SK-N-SH treated with all-trans-retinoic acid at 6 μM for 48 hours (cell line): ENCODE measurements at regions not wholly inside any gene's neighbourhood (a gene's known extent, or its start where the extent isn't known, plus 50 kb on each side); places are given as distances from the start of the nearest gene placed in this dataset.

Source experiments
- OSR1 ChIP-seq: fragments of 250-450 bp; sonication (Bioruptor Pico); IDR thresholded peaks from 2 replicates; pipeline ENCODE4 v1.8.0; 2022; ENCODE audit warnings: moderate library complexity, mild to moderate bottlenecking, inconsistent platforms
- PATZ1 ChIP-seq: fragments of 250-450 bp; sonication (Bioruptor Pico); IDR thresholded peaks from 2 replicates; pipeline ENCODE4 v1.8.0; 2020; ENCODE audit warnings: mild to moderate bottlenecking, moderate library complexity, borderline replicate concordance
- RARB ChIP-seq: fragments of 250-450 bp; sonication (Bioruptor Pico); IDR thresholded peaks from 2 replicates; pipeline ENCODE4 v1.8.0; 2021; ENCODE audit warnings: mild to moderate bottlenecking, moderate library complexity
- TSHZ2 ChIP-seq: fragments of 250-450 bp; sonication (Bioruptor Pico); IDR thresholded peaks from 2 replicates; pipeline ENCODE4 v1.5.0; 2020; ENCODE audit warnings: mild to moderate bottlenecking, moderate library complexity
- ZFP30 ChIP-seq: fragments of 450-650 bp; formaldehyde crosslinking; IDR thresholded peaks from 2 replicates; pipeline ENCODE4 v1.5.0; 2022; ENCODE audit warnings: mild to moderate bottlenecking, moderate library complexity

GRCh38 chr3:168422843-168423242 is 327.1 kb upstream of the GOLIM4 start:
- no peak for TF ChIP-seq RARB (CRISPR knock-in tag)
- TF ChIP-seq ZFP30 (CRISPR knock-in tag), result no peak
- TF ChIP-seq OSR1 (CRISPR knock-in tag), result no peak
- TF ChIP-seq PATZ1 (CRISPR knock-in tag), result no peak
- no peak for TF ChIP-seq TSHZ2
